Colonic mucosa (tissue), 4 donors: ENCODE measurements at regions not wholly inside any gene's neighbourhood (a gene's known extent, or its start where the extent isn't known, plus 50 kb on each side); places are given as distances from the start of the nearest gene placed in this dataset.

Experiments
- DNase-seq: peaks from one replicate; pipeline ENCODE4 v3.0.0-alpha.2; 2020
- H3K27ac ChIP-seq: fragments of 200-600 bp; one replicate; pipeline ENCODE4 v1.8.0; 2021
- H3K27me3 ChIP-seq: fragments of 200-600 bp; one replicate; pipeline ENCODE4 v1.8.0; 2021
- H3K36me3 ChIP-seq: fragments of 200-600 bp; one replicate; pipeline ENCODE4 v1.8.0; 2021
- H3K4me1 ChIP-seq: fragments of 200-600 bp; one replicate; pipeline ENCODE4 v1.8.0; 2021; ENCODE audit warnings: mild to moderate bottlenecking
- H3K4me3 ChIP-seq: fragments of 200-600 bp; one replicate; pipeline ENCODE4 v1.8.0; 2021
- H3K9ac ChIP-seq, 2 donors: one replicate each; pipeline ENCODE4 v1.7.0; 2013; ENCODE audit warnings: control low read depth in 2 of 2, low read depth in 2 of 2, low read length in 2 of 2
- H3K9me3 ChIP-seq: fragments of 200-600 bp; one replicate; pipeline ENCODE4 v1.8.0; 2021
- CTCF ChIP-seq: fragments of 200-600 bp; IDR thresholded peaks from one replicate; pipeline ENCODE4 v1.8.0; 2022; ENCODE audit warnings: antibody characterized with exemption, mild to moderate bottlenecking
- intact Hi-C: fragments of 100-400 bp; cut with DNase I; formaldehyde crosslinking; loops from one replicate; pipeline ENCODE4 v1.14.1; 2022
- donor health status: healthy.
- donor health status: DM: no; HTN: no; CAD: no.
- donor health status: DM: no; HTN: no; CAD: no.

- intact Hi-C loops = no loop called here
Observed at GRCh38 chr5:61886214-61886613, 419.8 kb upstream of the KIF2A start.

GRCh38 chr5:61887271-61887670 lies 418.7 kb upstream of the KIF2A start:
- no peaks in the 10 kb centered on the region for H3K36me3 ChIP-seq
- H3K27ac ChIP-seq = no peak overlapping the region
- intact Hi-C loops = no loop called here
- no peak overlapping the region for H3K4me3 ChIP-seq
- no peak for DNase-seq
- H3K27me3 ChIP-seq = no peaks in the 10 kb centered on the region
- no peak for TF ChIP-seq CTCF
- no peak overlapping the region for H3K9ac ChIP-seq
- H3K4me1 ChIP-seq = no peaks in the 10 kb centered on the region
- no peaks in the 10 kb centered on the region for H3K9me3 ChIP-seq

More at GRCh38 chr5:61886214-61886613, 419.8 kb upstream of the KIF2A start:
- Histone ChIP-seq H3K4me1 (no peaks in the 10 kb centered on the region), H3K9me3 (no peaks in the 10 kb centered on the region), H3K4me3 (no peak overlapping the region), H3K36me3 (no peaks in the 10 kb centered on the region), H3K27ac (no peak overlapping the region), H3K9ac (no peak overlapping the region), H3K27me3 (no peaks in the 10 kb centered on the region)
- no peak for TF ChIP-seq CTCF
- no peak for DNase-seq

- no peaks in the 10 kb centered on the region for H3K36me3 ChIP-seq
- DNase-seq = no peak
- H3K27ac ChIP-seq = no peak overlapping the region
Observed at GRCh38 chr5:61894046-61894445, 412.0 kb upstream of the KIF2A start.

GRCh38 chr5:61896811-61897210 lies 409.2 kb upstream of the KIF2A start:
- intact Hi-C loops = no loop called here
- H3K27me3 ChIP-seq = no peaks in the 10 kb centered on the region
- H3K36me3 ChIP-seq = no peaks in the 10 kb centered on the region
- no peak for TF ChIP-seq CTCF
- no peaks in the 10 kb centered on the region for H3K9me3 ChIP-seq
- H3K4me3 ChIP-seq = no peak overlapping the region
- DNase-seq = no peak
- H3K27ac ChIP-seq = no peak overlapping the region
- H3K9ac ChIP-seq = no peak overlapping the region
- no peaks in the 10 kb centered on the region for H3K4me1 ChIP-seq

More at GRCh38 chr5:61894046-61894445, 412.0 kb upstream of the KIF2A start:
- Histone ChIP-seq H3K4me1 (no peaks in the 10 kb centered on the region), H3K4me3 (no peak overlapping the region), H3K9me3 (no peaks in the 10 kb centered on the region), H3K9ac (no peak overlapping the region), H3K27me3 (no peaks in the 10 kb centered on the region)
- TF ChIP-seq CTCF = no peak
- intact Hi-C loops = no loop called here

- intact Hi-C loops = no loop called here
- H3K4me3 ChIP-seq = no peak overlapping the region
- no peak overlapping the region for H3K9ac ChIP-seq
- DNase-seq = no peak
- no peaks in the 10 kb centered on the region for H3K27me3 ChIP-seq
- H3K9me3 ChIP-seq = no peaks in the 10 kb centered on the region
- no peak overlapping the region for H3K27ac ChIP-seq
- no peaks in the 10 kb centered on the region for H3K36me3 ChIP-seq
- no peaks in the 10 kb centered on the region for H3K4me1 ChIP-seq
- no peak for TF ChIP-seq CTCF
Observed at GRCh38 chr5:61897251-61897650, 408.8 kb upstream of the KIF2A start.

- DNase-seq = no peak
- no peaks in the 10 kb centered on the region for H3K9me3 ChIP-seq
- H3K27ac ChIP-seq = no peak overlapping the region
- TF ChIP-seq CTCF = no peak
- intact Hi-C loops = no loop called here
- no peak overlapping the region for H3K9ac ChIP-seq
- no peaks in the 10 kb centered on the region for H3K36me3 ChIP-seq
- no peaks in the 10 kb centered on the region for H3K27me3 ChIP-seq
- H3K4me1 ChIP-seq = no peaks in the 10 kb centered on the region
- H3K4me3 ChIP-seq = no peak overlapping the region
Observed at GRCh38 chr5:61901997-61902396, 404.0 kb upstream of the KIF2A start.
